Activated CD4-positive, alpha-beta T cell treated with anti-CD3 and anti-CD28 coated beads for 4 hours (primary cell): ENCODE measurements at regions not wholly inside any gene's neighbourhood (a gene's known extent, or its start where the extent isn't known, plus 50 kb on each side); places are given as distances from the start of the nearest gene placed in this dataset.

Experiments
- DNase-seq, 2 donors: peaks; one replicate each; pipeline ENCODE4 v3.0.0-alpha.2; 2020

DNA sequence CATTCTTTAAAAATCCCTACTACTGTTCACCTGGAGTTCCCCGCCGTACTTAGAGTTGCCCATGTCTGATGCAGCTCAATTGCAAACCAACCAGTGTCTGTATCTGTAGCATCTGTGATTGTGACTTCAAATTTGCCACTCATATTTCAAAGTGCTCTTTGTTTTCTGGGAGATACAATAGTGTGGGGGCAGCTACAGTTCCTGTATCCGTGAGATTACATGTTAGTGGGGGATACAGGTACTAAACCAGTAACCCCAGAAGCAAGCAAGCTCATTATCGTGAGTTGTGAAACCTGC is 140.9 kb downstream of the ANKRD60 start:
- no peak for DNase-seq

DNA sequence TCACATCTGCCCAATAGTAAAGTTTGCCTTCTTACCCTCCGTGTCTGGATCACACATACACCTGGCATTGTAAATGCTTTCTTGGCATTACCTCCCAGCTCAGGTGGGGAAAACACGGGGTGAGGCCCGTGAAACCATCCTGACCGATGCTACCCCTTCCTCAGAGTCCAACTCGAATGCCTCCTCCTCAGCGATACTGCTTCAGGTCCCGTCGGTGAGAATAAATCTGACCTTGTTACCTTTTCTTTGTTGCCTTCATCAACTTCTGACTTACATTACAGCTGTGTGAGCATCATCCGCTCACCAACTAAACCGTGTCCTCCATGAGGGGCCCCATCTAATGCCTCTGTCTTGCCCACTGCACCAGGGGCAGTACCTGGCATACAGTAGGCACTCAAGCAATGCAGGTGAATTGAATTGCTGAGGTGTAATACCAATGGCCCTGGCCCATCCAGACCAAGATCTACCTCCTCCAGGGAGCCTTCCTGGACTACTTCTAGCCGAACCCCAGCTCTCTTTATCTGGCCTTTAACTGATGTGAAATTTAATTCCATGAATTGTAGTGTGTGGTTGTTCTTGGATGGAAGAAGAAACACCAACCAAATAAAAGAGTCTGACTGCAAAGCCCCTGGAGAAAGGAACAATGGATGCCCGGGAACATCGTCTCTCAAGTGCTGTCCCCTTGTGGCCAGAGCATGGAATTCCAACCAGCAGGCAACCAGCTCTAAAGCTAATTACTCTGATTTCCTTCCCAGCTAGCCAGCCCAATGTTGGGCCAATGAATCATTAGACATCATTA is 141.5 kb downstream of the ANKRD60 start:
- no peak for DNase-seq

DNA sequence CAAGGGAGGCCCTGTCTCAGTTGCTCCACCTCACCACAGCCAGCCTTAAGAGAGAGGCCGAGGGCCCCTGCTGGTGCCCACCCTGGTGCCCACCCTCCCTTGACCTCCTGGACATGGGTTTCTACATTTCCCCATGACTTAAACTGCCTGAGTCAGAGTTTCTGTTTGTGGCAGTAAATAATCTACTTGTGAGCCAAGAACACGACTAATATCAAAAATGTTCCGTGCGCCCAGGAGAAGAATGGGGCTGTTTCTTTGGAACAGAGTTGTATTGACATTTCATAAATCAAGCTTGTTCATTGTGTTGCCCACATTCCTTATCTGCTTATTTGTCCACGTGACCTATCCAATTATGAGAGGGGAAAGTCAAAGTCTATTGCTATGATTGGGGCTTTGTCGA is 143.5 kb downstream of the ANKRD60 start:
- no peak for DNase-seq

DNA sequence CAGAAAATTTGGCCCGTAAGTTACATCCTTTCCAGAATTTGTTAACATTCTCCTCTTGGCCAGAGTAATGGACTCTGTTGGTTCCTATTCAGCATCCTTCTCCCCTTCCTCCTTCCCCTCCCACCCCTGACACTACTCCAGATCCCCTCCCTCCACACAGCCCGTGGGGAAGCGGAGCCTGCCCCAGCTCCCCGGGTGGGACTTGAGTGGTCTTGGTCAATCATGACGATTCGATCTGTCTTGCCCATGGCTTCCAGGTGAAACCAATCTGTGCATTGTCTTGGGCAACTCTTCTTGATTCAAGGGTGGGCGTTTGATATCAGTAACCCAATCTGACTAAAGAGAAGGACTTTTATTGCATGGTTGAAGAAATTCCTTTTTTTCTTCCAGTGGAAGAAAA is 143.9 kb downstream of the ANKRD60 start:
- no peak for DNase-seq

DNA sequence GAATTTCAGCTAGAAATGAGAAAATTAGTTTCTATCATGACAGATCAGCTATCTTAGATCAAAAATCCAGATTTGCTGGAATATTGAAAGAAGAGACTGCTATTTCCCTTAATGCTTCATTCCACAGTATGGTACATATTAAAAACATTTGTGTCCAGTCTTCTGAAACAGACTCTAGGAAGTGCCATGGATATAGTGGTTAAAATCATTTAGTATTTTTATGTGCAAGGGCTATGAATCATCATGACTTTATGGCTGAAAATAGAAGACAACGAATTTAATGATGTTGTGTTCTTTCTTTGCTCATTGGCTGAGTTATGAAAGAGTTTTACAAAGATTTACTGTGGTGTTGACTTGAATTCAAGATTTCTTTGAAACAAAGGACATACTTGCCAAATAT is 146.6 kb downstream of the ANKRD60 start:
- DNase-seq, result no peak

DNA sequence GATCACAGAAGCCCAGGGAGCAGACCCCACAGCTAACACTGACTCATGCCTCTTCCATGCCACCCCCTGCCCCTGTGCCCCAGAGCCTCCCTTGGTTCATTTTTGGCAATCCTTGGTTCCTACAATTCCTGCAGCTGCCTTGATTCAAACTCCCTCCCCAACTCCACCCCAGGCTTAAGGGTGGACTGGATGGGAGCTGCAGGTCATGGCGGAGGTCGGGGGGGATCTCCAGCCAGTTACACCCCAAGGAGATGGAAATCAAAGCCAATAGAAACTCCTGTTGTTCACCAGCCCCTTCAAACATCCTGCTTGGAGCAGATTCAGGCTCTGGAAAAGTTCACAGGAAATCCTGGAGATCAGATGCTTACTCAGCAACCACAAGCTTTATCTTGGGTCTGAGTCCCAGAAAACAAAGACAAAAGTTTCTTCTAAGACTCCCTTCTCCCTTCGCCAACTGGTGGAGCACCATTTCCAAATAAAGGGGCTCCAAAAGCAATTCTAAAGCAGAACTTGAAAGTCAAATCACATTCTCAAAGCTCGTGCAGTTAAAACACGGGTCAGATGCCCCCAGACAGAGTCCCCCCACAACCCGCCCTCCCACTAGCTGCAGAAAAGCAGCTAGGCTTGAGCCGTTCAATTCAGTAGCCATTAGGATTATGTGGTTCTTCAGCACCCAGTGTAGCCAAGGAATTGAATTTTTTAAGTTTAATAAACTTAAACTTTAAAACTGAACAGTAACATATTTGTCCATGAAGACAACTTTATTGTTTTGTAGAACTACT is 149.5 kb downstream of the ANKRD60 start:
- no peak for DNase-seq

DNA sequence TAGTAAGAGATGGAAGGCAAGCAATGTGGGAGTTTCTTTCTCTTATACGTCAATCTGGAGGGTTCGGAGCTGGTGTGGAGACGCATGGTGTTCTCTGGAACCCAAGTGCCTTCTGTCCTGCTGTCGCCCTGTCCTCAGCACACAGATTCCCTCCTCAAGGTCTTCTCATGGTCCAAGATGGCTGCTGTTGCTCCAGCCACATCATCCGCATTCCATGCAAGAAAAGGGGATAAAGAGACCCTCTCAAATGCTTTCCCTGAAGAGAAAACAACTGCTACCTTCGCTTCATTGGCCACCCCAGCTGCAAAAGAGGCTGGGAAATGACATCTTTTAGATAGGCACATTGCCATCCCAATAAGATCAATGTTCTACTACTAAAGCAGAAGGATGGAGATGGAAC is 151.2 kb downstream of the ANKRD60 start:
- DNase-seq, result no peak

DNA sequence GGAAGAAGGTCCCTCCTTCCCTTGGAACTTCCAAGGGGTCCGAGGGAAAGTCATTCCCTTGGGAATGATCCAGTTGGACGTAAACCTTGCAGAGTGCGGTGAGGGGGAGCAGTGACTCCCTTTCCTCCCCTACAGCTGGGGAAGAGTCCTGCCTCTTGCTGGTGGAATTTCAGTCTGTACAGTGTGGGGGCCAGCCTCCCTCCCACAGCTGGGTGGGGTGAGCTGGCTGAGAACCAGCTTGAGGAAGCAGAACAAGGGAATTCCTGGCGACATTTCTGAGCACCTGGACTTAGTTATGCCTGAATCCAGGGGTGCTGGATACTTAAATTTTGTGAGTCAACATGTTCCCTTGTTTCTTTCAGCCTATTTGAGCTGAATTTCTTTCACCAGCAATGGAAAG is 152.0 kb downstream of the ANKRD60 start:
- DNase-seq, result no peak

DNA sequence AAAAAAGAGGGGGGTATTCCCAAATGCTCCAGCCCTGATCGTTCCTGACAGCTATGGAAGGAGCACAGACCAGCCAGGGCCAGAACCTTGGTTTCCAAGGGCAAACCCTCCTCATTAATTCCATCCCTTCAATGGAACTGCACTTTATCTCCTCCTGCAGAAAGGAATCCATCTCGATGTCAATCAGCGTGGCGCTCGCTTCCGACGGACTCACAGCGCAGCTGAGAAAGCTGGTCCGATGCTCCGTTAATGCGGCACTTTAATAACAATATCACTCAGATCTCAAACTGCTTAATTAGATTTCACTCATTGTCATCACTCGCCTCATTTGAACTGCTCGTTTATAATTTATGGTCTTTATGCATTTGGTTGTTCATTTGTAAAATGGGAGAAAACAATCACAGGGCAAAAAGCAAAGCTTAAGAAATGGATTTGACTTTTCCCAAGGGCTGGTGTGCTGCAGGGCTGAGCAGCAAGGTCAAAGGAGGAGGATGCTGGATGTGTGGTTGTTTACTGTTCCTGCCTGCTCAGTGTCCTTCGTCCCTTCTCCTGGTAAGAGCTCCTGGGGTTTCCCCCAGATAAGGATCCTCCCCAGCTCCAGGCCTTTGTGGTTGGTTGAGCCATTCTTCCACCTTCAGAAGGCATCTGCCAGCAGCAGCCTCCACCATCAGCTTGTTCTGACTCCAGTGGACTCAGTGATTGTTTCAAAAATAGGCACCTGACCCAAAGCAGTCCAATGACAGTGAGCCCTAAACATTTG is 152.7 kb downstream of the ANKRD60 start:
- DNase-seq, result no peak

DNA sequence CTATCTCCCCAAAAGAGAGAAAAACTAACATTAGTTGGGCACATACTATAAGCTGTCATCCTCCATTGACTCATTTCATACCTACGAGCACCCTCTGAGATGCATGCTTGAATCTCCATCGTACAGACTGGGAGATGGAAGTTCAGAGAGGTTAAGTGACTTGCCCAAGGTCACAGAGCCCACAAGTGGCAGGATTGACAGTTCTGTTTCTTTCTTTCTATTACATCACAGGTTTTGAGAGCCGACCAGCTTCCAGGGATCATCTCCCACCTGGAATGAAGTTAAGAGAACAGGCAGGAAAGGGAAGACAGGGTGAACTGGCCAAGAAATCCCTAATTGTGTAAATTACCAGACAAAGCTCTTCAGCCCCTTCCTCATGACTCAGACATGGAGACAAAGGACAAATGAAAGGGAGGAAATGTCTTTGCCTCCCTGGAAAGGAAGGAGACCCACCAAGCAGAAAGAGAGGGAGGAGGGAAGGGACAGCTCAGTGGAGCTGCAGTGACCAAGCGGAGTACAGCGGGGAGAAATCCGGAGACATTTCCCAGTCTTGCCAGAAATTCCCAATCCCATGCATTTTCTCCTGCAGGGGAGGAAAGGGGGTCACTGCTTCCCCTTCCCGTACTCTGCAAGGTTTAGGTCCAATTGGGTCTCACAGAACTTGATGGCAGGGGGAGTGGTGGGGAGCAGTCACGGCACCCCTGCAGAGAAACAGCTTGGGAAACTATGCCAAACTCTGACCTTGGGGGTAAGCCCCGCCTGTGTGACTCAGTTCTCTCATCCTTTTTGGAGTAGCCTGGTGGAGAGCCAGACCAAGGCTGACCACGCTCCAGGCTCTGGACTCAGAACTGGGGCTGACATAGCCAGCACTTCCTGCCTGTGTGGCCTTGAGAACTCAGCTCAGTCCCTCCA is 154.3 kb downstream of the ANKRD60 start:
- DNase-seq, result no peak

DNA sequence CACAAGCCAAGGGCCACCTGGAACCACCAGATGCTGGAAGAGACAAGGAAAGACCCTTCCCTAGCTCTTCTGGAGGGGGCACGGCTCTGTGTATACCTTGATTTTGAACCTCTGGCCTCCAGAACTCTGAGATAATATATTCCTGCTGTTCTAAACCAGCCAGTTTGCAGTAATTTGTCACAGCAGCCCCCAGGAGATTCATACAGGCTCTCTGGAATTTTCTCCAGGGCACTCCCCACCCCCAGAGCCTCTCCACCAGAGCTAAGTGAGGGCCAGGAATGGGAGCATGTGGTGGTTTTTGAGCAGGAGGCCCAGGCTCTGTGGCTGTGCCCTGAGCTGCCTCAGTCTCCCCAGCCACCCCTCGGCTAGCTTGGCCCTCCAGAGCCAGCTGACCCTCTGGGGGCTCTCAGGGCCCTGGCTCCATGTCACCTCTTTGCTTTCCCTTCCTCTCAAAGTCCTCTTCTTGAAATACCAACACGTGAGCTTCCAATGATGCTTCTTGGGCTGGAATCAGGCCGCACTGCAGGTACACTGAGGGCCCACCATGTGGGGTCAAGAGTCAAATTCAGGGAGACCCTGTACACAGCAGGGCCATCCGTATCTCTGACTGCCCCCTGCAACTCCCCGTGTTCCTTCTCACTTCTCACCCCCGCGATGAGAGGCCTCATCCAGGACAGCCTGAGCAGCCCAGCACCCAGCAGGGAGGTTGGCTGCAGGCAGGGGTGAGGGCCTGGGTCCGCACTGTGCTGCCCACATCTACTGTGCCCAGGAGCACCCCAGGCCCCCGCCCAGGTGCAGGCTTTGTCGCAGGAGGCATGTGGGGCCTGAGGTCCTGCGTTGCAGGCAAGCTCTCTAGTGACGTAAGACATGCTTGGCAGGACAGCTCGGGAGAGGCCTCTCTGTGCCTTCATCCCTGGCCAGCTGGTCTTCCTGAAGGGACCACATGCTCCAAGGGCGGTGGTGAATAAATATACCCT is 155.5 kb downstream of the ANKRD60 start:
- DNase-seq, result no peak

DNA sequence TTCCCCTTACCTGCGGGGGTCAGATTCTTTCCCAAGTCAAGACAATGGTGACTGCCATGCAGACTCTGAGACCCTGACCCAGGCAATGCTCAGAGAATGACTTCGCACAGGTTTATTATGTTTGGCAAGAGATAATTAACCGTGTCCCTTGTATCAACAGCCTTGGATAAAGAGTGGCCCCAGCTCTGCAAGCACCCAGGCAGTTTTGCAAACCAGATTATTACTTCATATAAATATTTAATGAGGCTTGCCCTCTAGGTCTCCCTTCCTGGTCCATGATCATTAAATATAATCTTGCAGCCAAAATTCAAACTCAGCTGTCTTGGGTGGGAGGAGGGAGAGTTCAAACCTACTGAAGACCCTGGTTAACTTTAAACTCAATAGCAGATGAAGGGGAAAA is 156.5 kb downstream of the ANKRD60 start:
- no peak for DNase-seq

DNA sequence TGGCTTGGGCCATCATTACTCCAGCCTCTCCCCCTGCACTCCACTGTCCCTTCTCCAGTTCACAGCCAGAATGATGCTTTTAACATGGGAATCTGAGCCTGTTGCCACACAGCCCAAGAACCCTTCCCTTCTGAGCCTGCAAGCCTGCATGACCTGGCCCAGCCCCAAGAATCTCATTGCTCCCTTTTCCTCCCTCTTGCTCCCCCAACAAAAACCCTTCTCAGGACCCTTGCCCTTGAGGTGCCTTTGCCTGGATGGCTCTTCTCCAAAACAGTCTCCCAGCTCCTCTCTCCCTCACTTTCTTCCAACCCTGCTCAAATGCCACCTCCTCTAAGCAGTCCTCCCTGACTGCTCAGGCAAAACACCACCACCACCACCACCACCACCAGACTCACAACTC is 157.2 kb downstream of the ANKRD60 start:
- DNase-seq, result no peak

DNA sequence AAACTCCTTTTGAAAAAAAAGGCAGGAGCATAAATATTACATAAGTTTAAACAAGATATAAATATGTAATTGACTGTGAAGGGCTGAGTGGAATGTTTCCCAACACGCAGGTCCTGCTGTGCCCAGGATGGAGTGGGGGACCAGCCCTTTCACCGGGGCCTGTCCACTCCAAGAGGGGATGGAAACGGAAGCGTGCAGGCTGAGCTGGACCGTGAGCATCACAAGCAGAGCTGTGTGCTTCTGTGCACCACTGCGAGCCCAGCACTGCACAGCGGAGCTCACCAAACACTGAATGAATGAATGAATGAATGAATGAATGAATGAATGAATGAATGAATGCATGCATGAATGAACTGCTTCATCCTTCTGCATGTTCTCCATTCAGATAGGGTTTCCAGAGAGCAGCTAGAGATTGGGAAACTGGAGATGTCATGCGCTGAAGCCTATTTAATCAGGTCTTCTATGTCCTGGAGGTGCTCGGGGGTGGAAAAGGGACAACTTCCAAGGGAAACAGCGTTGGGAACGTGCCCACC is 157.7 kb downstream of the ANKRD60 start:
- no peak for DNase-seq

DNA sequence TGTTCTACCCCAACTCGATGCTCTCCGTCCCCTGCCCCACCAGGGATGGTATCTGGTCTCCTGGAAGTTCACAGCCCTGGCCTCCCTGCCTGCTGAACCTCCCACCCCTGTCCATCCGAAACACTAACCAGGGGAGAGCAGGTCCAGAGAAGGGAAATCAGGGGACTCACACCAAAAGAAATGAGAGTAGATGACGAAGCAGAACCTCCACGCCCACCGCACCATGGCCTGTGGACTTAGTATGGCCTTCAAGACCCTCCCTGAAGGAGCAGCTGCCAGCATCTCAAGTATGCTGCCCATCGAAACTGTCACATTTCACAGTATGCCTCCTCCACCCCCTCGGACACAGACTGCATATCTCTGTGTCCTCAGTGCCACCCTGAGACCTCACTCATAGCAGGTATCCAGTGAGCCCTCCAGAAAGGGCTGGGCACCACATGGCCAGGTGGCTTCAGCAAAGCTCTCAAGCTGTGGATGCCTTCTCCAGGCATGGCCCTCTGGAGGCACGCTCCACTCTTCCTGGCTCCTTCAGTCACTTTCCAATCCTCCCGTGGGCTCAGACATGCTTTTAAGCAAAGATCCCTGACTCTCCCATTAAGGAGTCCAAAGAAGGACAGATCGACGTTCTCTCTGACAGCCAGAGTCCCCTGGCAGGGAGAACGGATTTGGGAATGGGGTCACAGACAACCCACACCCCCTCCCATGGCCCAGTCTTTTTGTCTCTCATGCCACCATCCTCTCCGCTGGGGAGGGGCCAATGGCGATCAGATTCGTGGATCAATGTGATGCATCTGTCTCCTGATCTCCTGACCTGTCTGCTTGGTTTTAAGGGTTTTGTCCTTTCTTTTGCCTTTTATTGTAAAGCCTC is 158.4 kb downstream of the ANKRD60 start:
- no peak for DNase-seq

DNA sequence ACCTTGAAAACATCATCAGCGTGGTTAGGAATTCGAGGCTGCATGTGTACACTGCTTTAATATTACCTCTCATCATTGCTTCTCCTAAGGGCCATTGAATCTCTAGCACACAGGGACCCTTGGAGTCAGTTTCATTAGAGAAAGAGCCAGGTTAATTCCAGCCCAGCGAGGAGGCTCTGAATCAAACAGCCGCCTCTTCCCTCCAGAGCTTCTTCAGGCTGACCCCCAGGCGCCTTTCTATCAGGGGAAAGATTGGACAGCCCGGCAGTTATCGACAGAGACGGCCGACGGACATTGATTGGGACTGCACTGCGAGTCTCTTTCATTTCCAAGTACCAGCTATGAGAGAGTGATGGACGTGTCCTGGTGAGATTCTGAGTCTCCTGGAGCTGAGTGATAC is 159.2 kb downstream of the ANKRD60 start:
- DNase-seq, result no peak

DNA sequence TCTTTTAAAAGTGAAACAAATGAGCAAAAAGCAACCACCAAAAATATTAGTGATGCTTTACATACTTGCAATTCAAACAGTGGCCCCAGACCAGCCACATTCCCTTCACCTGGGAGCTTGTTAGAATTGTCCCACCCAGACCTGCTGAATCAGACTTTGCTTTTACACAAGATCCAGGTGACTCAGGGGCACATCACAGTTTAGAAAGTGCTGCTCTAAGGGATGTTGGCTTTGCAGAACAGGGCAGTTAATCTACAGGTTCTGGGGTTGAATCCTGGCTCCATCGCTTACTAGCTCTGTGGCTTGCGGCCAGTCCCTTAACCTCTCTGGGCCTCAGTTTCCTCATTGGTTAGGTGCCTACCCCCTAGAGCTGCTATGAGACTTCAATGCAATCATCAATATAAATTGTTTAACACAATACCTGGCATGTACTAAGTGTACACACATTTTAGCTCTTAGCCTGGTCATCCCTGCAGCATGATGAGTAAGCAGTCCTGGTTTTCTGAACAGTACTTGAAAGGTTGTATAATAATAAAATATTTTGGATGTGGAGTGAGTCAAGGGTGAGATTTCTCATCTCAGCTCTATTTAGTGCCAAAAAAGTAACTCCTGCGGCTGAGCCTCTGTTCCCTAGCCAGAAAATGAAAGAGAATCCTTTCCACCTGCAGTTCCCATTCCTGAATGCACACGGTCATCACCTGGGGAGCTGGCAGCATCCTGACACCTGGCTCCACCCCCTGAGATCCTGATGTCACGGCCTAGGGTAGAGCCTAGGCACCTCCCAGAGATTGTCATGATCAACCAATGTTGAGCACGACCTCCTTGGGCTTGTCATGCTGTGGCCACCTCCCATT is 162.7 kb downstream of the ANKRD60 start:
- no peak for DNase-seq

DNA sequence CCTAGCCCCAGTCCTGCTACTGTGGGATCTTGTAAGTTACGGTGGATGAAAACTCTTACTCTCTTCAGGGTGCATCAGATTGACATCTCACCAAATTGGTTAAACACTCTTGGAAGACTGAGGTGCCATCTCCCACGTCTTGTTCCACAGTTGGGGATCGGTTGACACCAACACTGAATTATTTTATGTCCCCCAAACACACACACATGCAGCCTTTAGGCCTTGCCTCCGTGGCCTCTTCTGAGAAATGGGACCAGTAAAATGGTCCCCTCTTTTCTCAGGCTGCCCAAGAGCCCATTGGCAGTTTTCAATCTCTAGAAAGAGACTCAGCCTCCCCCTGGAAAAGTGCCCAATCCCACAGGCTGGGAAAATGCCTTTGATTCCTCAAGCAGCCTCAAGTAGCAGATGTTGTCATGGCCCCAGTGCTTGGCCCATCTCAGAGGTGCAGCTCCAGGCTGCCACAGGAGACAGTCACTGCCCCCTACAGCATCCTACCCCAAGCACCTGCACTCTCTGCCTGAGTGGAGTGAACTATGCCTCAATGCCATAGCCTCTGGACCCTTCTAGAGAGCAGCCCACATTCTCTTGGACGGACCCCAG is 163.9 kb downstream of the ANKRD60 start:
- DNase-seq, result no peak

DNA sequence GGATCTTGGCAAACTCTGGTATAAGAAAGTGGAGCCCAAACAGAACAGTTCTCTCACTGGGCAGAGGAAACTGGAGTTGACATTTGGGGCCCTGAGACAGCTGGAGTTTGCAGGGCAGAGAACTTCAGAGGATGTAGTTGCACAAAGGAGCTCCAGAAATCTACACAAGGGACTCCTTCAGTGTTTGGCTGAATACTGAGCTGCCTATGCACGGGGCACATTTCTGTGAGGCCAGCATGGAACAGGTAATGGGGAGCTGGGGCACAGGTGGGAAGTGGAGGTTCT is 169.3 kb downstream of the ANKRD60 start:
- no peak for DNase-seq
